SK-N-SH treated with all-trans-retinoic acid at 6 μM for 48 hours (cell line): ENCODE measurements at regions not wholly inside any gene's neighbourhood (a gene's known extent, or its start where the extent isn't known, plus 50 kb on each side); places are given as distances from the start of the nearest gene placed in this dataset.

ENCODE experiments used
- ATAC-seq: fragments of 200-7000 bp; cut with Tn5 transposase; 3 replicates; pipeline ENCODE4 v1.9.1; 2020; ENCODE audit warnings: mild to moderate bottlenecking, moderate library complexity
- ARNTL ChIP-seq: fragments of 450-650 bp; formaldehyde crosslinking; IDR thresholded peaks from 2 replicates; pipeline ENCODE4 v1.5.0; 2020; ENCODE audit warnings: low read depth, mild to moderate bottlenecking, moderate library complexity, borderline replicate concordance
- BACH2 ChIP-seq: fragments of 250-450 bp; sonication (Bioruptor Pico); IDR thresholded peaks from 2 replicates; pipeline ENCODE4 v1.9.0; 2021; ENCODE audit warnings: mild to moderate bottlenecking, borderline replicate concordance
- CREB5 ChIP-seq: fragments of 250-450 bp; sonication (Bioruptor Pico); IDR thresholded peaks from 2 replicates; pipeline ENCODE4 v1.5.1; 2020; ENCODE audit warnings: low read depth, mild to moderate bottlenecking, moderate library complexity
- CSDC2 ChIP-seq: fragments of 250-450 bp; sonication (Bioruptor Pico); IDR thresholded peaks from 2 replicates; pipeline ENCODE4 v1.5.0; 2020; ENCODE audit warnings: mild to moderate bottlenecking, moderate library complexity
- GLIS3 ChIP-seq: fragments of 250-450 bp; sonication (Bioruptor Pico); IDR thresholded peaks from 2 replicates; pipeline ENCODE4 v1.5.0; 2020; ENCODE audit warnings: mild to moderate bottlenecking, moderate library complexity
- ISL1 ChIP-seq: fragments of 250-450 bp; sonication (Bioruptor Pico); IDR thresholded peaks from 2 replicates; pipeline ENCODE4 v2.1.2; 2022; ENCODE audit warnings: mild to moderate bottlenecking, moderate library complexity
- OSR1 ChIP-seq: fragments of 250-450 bp; sonication (Bioruptor Pico); IDR thresholded peaks from 2 replicates; pipeline ENCODE4 v1.8.0; 2022; ENCODE audit warnings: moderate library complexity, mild to moderate bottlenecking, inconsistent platforms
- PATZ1 ChIP-seq: fragments of 250-450 bp; sonication (Bioruptor Pico); IDR thresholded peaks from 2 replicates; pipeline ENCODE4 v1.8.0; 2020; ENCODE audit warnings: mild to moderate bottlenecking, moderate library complexity, borderline replicate concordance
- POU6F1 ChIP-seq: fragments of 250-450 bp; sonication (Bioruptor Pico); IDR thresholded peaks from 2 replicates; pipeline ENCODE4 v1.8.0; 2021; ENCODE audit warnings: low read depth, mild to moderate bottlenecking, moderate library complexity, borderline replicate concordance
- PPARA ChIP-seq: fragments of 250-450 bp; sonication (Bioruptor Pico); IDR thresholded peaks from 2 replicates; pipeline ENCODE4 v1.5.0; 2020; ENCODE audit warnings: mild to moderate bottlenecking, borderline replicate concordance
- RARB ChIP-seq: fragments of 250-450 bp; sonication (Bioruptor Pico); IDR thresholded peaks from 2 replicates; pipeline ENCODE4 v1.8.0; 2021; ENCODE audit warnings: mild to moderate bottlenecking, moderate library complexity
- SNAI2 ChIP-seq: fragments of 250-450 bp; sonication (Bioruptor Pico); IDR thresholded peaks from 2 replicates; pipeline ENCODE4 v1.5.0; 2020; ENCODE audit warnings: mild to moderate bottlenecking, moderate library complexity
- TCF4 ChIP-seq: fragments of 250-450 bp; sonication (Bioruptor Pico); IDR thresholded peaks from 2 replicates; pipeline ENCODE4 v1.8.0; 2021; ENCODE audit warnings: mild to moderate bottlenecking, moderate library complexity, borderline replicate concordance
- TOX ChIP-seq: fragments of 250-450 bp; sonication (Bioruptor Pico); IDR thresholded peaks from 2 replicates; pipeline ENCODE4 v1.8.0; 2021; ENCODE audit warnings: mild to moderate bottlenecking, moderate library complexity, borderline replicate concordance
- ZC3H10 ChIP-seq: fragments of 250-450 bp; sonication (Bioruptor Pico); IDR thresholded peaks from 2 replicates; pipeline ENCODE4 v1.5.1; 2021; ENCODE audit warnings: mild to moderate bottlenecking, moderate library complexity
- ZFP3 ChIP-seq: fragments of 250-450 bp; sonication (Bioruptor Pico); IDR thresholded peaks from 2 replicates; pipeline ENCODE4 v1.5.0; 2020; ENCODE audit warnings: mild to moderate bottlenecking, moderate library complexity
- ZFP30 ChIP-seq: fragments of 450-650 bp; formaldehyde crosslinking; IDR thresholded peaks from 2 replicates; pipeline ENCODE4 v1.5.0; 2022; ENCODE audit warnings: mild to moderate bottlenecking, moderate library complexity
- ZNF565 ChIP-seq: fragments of 450-650 bp; formaldehyde crosslinking; conservative IDR thresholded peaks from 2 replicates; pipeline ENCODE4 v1.5.0; 2020; ENCODE audit warnings: low read depth, mild to moderate bottlenecking, moderate library complexity
- ZNF70 ChIP-seq: fragments of 450-650 bp; formaldehyde crosslinking; IDR thresholded peaks from 2 replicates; pipeline ENCODE4 v1.5.0; 2020; ENCODE audit warnings: mild to moderate bottlenecking, moderate library complexity
- ZNF8 ChIP-seq: fragments of 450-650 bp; formaldehyde crosslinking; IDR thresholded peaks from 2 replicates; pipeline ENCODE4 v1.5.0; 2020; ENCODE audit warnings: mild to moderate bottlenecking, moderate library complexity

- TF ChIP-seq ZNF8 (CRISPR knock-in tag) (no peak), CREB5 (CRISPR knock-in tag) (no peak), GLIS3 (CRISPR knock-in tag) (no peak), ZC3H10 (CRISPR knock-in tag) (no peak), SNAI2 (CRISPR knock-in tag) (no peak), PPARA (no peak), ZFP3 (CRISPR knock-in tag) (no peak), POU6F1 (CRISPR knock-in tag) (no peak), PATZ1 (CRISPR knock-in tag) (no peak), ZNF70 (CRISPR knock-in tag) (no peak), ISL1 (CRISPR knock-in tag) (no peak), BACH2 (CRISPR knock-in tag) (no peak), CSDC2 (CRISPR knock-in tag) (no peak)
- ATAC-seq, result no peak
Observed at GRCh38 chr15:69731581-69731980, 279.0 kb downstream of the RPLP1 start.

GRCh38 chr15:69732133-69732532 lies 279.5 kb downstream of the RPLP1 start:
- ATAC-seq, result no peak
- no peak for TF ChIP-seq OSR1 (CRISPR knock-in tag)
- no peak for TF ChIP-seq BACH2 (CRISPR knock-in tag)
- TF ChIP-seq PATZ1 (CRISPR knock-in tag), result no peak

- ATAC-seq, result peak; percentile 67
Observed at GRCh38 chr15:69734699-69735098, 282.1 kb downstream of the RPLP1 start.

GRCh38 chr15:69735121-69735520 lies 282.5 kb downstream of the RPLP1 start:
- ATAC-seq, result peak; percentile 67
- TF ChIP-seq TOX (CRISPR knock-in tag), result no peak
- no peak for TF ChIP-seq ISL1 (CRISPR knock-in tag)
- TF ChIP-seq CREB5 (CRISPR knock-in tag), result no peak
- no peak for TF ChIP-seq ZC3H10 (CRISPR knock-in tag)
- no peak for TF ChIP-seq POU6F1 (CRISPR knock-in tag)
- TF ChIP-seq ZFP30 (CRISPR knock-in tag), result no peak
- TF ChIP-seq ARNTL (CRISPR knock-in tag), result no peak
- no peak for TF ChIP-seq ZFP3 (CRISPR knock-in tag)
- TF ChIP-seq ZNF70 (CRISPR knock-in tag), result no peak
- no peak for TF ChIP-seq SNAI2 (CRISPR knock-in tag)

More at GRCh38 chr15:69734699-69735098, 282.1 kb downstream of the RPLP1 start:
- TF ChIP-seq CSDC2 (CRISPR knock-in tag) (no peak), ZFP30 (CRISPR knock-in tag) (no peak), POU6F1 (CRISPR knock-in tag) (no peak), ZNF565 (CRISPR knock-in tag) (no peak), TCF4 (CRISPR knock-in tag) (no peak), OSR1 (CRISPR knock-in tag) (no peak), PPARA (no peak), SNAI2 (CRISPR knock-in tag) (no peak), ZNF70 (CRISPR knock-in tag) (no peak), RARB (CRISPR knock-in tag) (no peak), TOX (CRISPR knock-in tag) (no peak)
